Fibroblast of the conjunctiva (primary cell): ENCODE measurements at regions not wholly inside any gene's neighbourhood (a gene's known extent, or its start where the extent isn't known, plus 50 kb on each side); places are given as distances from the start of the nearest gene placed in this dataset.

Experiments
- DNase-seq: peaks from one replicate; pipeline ENCODE4 v3.0.0-alpha.2; 2010; ENCODE audit warnings: low read depth

DNA sequence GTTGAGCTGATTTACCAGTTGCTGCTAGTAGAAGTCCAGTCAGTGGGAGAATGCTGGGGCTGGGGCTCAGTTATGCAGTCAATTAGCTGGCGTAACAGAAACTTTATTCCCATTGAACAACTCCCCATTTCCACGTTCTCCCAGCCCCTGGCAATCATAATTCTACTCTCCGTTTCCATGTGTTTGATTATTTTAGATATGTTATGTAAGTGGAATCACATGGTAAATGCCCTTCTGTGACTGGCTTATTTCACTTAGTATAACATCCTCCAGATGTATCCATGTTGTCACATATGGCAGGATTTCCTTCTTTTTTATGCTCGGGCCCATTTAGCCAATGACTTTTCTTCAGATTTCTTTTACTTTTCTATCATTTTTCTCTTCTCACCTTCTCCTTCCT lies 61.1 kb upstream of the EXOC4 start:
- no peak for DNase-seq

DNA sequence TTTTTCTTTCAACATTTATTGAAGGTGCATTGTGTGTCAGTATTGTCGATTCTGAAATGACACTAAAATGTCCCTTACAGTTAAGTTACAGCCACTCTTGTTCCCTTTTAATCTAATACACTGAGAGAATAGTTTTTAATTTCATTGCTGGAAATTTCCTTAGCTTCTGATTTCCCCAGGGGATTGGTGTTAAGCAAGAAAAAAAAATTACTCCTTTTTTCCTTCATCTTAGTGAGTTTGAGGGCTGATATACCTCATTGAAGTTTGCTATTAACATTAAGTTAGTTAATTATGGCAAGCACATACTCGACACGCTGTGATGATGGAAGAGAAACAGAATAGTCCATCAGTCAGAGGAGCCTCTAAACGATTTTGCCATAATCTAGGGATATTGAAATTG lies 57.0 kb upstream of the EXOC4 start:
- DNase-seq, result no peak

DNA sequence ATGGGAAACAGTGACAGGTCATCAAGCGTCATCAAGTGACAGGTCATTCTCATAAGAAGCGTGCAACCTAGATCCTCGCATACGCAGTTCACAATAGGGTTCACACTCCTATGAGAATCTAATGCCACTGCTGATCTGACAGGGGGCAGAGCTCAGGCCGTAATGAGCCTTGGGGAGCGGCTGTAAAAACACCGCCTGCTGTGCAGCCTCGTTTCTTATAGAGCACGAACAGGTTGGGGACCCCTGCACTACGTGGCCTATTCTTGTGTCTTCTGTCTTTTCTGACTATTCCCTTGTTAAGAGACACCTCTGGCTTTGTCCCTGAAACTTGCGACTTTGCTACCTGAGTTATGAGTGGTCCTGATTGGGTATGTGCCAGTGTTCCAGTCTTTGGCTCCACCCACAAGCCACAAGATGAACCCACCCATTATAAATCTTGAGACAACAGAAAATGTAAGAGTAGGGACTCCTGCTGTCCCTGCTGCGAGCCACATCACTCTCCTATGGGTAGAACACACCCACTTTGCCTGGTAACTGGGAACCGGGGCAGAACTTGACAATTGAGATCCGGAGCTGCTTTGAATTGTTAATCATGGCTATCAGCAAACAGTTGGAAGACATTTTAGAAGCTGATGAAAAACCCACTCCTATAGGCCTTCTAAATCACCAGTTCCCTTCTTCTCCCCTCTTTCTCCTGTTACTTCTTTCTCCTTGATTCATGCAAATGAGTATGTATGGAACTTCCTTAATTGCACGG lies 55.8 kb upstream of the EXOC4 start:
- DNase-seq, result no peak

DNA sequence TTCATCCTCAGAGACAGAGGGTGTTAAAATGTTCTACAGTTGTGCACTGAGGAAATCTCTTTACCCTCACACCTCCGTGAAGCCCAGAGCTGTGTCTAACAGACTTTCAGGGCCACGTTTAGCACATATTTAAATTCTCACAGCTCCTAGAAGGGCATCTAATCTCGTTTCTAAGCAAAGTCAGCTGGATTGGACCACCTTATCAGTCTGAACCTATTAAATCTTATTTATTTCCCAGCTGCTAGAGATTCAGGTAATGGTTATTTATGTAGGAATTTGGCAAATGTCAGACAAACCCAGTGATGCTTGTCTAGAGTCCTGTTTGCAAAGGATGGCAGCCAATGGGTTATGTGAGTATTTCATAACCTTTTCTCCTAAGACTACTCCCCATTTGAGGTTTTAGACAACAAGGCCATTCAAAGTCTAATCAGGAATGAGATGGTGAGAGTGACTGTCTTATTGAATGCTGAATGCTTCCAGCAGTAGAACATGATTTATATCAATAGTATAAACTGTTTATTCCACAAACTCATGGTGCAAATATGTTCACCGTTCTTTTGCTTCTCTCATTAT lies 54.8 kb upstream of the EXOC4 start:
- DNase-seq, result no peak

DNA sequence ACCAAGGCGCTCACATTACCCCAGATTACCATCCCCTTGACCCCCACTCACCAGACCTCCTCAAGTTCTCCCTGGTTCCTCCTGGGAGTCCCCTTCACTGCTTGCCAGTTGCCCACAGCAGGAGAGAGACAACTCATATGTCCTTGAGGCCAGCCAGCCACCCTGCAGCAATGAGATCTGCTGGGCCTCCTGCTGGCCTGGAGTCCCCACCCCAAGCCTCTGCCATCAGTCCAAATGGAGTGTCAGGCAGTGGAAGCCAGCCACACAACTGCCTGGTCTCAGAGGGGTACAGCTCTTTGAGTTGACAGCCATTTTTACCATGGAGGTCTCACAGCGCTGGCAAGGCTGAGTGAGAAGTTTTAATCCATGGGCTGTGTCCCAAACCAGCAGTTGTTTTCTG lies 53.0 kb upstream of the EXOC4 start:
- DNase-seq, result no peak

DNA sequence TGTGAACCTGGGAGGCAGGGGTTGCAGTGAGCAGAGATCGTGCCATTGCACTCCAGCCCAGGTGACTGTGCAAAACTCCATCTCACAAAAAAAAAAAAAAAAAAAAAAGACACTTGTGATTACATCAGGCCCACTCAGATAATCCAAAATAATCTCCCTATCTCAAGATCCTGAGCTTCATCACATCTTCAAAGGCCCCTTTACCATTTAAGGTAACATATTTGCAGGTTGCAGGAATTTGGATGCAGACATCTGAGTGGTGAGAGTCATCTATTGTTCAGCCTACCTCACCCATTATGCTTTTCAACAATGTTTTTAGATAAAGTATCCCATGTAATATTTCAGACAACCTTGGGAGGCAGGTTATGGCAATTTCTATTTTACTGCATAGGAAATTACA lies 51.4 kb upstream of the EXOC4 start:
- no peak for DNase-seq

DNA sequence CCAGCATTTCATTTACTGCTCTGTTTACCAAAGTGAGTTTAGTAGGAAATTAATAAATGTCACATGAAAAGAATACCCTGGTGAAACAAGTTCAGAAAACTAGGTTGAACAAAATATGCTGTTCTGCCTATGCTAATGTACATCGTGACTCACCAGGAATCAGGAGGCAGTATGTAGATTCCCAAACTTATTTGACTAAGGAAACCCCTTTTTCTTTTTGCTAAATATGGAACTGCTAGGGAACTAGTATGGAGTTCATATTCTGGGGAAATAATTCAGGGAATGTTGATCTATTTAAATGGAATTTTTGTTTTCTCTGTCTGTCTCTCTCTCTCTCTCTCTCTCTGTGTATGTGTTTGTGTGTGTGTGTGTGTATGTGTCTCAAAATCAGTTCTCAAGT lies 49.9 kb upstream of the EXOC4 start:
- DNase-seq, result no peak
